ENCODE measurements at regions not wholly inside any gene's neighbourhood (a gene's known extent, or its start where the extent isn't known, plus 50 kb on each side); places are given as distances from the start of the nearest gene placed in this dataset.

- DNase-seq (ENCODE audit: extremely low spot score, unreplicated experiment), result no peak
- H3K27me3 Mint-ChIP-seq, result no peaks in the 10 kb centered on the region
- no peaks in the 10 kb centered on the region for H3K36me3 Mint-ChIP-seq
- H3K4me3 Mint-ChIP-seq, result no peak overlapping the region
- no peaks in the 10 kb centered on the region for H3K9me3 Mint-ChIP-seq
- TF ChIP-seq CTCF (conservative IDR thresholded peaks at IDR 0.05), result no peak
- no peak overlapping the region for H3K27ac Mint-ChIP-seq
- no peaks in the 10 kb centered on the region for H3K4me1 Mint-ChIP-seq (ENCODE audit: unreplicated experiment)
Observed at GRCh38 chr9:26066237-26066636, 388.0 kb upstream of the TUSC1 start.

GRCh38 chr9:26061948-26062575 is 383.8 kb upstream of the TUSC1 start:
- Mint-ChIP-seq H3K4me1 (ENCODE audit: unreplicated experiment) (no peaks in the 10 kb centered on the region), H3K27me3 (no peaks in the 10 kb centered on the region), H3K27ac (no peak overlapping the region), H3K36me3 (no peaks in the 10 kb centered on the region), H3K9me3 (no peaks in the 10 kb centered on the region), H3K4me3 (no peak overlapping the region)
- DNase-seq (ENCODE audit: extremely low spot score, unreplicated experiment), result no peak
- no peak for TF ChIP-seq CTCF (conservative IDR thresholded peaks at IDR 0.05)

GRCh38 chr9:26058111-26058895 is 380.1 kb upstream of the TUSC1 start:
- Mint-ChIP-seq H3K36me3 (no peaks in the 10 kb centered on the region), H3K4me1 (ENCODE audit: unreplicated experiment) (no peaks in the 10 kb centered on the region), H3K27ac (no peak overlapping the region), H3K4me3 (no peak overlapping the region), H3K9me3 (no peaks in the 10 kb centered on the region), H3K27me3 (no peaks in the 10 kb centered on the region)
- DNase-seq (ENCODE audit: extremely low spot score, unreplicated experiment), result no peak
- TF ChIP-seq CTCF (conservative IDR thresholded peaks at IDR 0.05), result no peak

GRCh38 chr9:26057050-26057449 is 378.8 kb upstream of the TUSC1 start:
- no peaks in the 10 kb centered on the region for H3K9me3 Mint-ChIP-seq
- DNase-seq (ENCODE audit: extremely low spot score, unreplicated experiment), result no peak
- H3K36me3 Mint-ChIP-seq, result no peaks in the 10 kb centered on the region
- H3K27ac Mint-ChIP-seq, result no peak overlapping the region
- no peaks in the 10 kb centered on the region for H3K27me3 Mint-ChIP-seq
- TF ChIP-seq CTCF (conservative IDR thresholded peaks at IDR 0.05), result no peak
- H3K4me3 Mint-ChIP-seq, result no peak overlapping the region
- no peaks in the 10 kb centered on the region for H3K4me1 Mint-ChIP-seq (ENCODE audit: unreplicated experiment)

GRCh38 chr9:26054600-26055520 is 376.6 kb upstream of the TUSC1 start:
- no peak for DNase-seq (ENCODE audit: extremely low spot score, unreplicated experiment)
- Mint-ChIP-seq H3K36me3 (no peaks in the 10 kb centered on the region), H3K9me3 (no peaks in the 10 kb centered on the region), H3K4me3 (no peak overlapping the region), H3K27me3 (no peaks in the 10 kb centered on the region), H3K27ac (no peak overlapping the region), H3K4me1 (ENCODE audit: unreplicated experiment) (no peaks in the 10 kb centered on the region)
- no peak for TF ChIP-seq CTCF (conservative IDR thresholded peaks at IDR 0.05)
